ENCODE measurements at regions not wholly inside any gene's neighbourhood (a gene's known extent, or its start where the extent isn't known, plus 50 kb on each side); places are given as distances from the start of the nearest gene placed in this dataset.
"Not testable (repeated sequence)": the region's sequence is repeated elsewhere in the genome, so short reads cannot be mapped to it uniquely, and the experiment has no call there.

DNA sequence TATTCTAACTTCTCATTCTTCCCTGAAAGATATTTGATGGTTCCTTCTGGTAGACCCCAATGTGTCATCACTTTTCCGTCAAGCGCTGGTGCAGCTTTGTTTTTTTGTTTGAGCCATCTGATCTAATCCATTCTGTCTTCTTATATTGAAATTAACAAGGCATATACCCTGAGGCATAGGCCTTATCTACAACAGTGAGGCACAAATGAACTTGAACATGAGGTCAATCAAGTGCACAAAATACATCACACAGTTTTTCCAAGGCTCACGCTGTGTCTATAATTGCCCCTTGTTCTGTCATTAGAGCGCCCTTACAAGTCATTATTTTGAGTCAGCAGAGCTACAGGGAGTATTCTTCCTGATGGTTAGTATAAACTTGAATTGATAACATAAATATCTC is 406.6 kb downstream of the MAT2B start:
- H3K9ac ChIP-seq (ENCODE audit: low read length in 5 of 5): no peak overlapping the region
- H3K36me3 ChIP-seq (ENCODE audit: control insufficient read depth in 5 of 5, insufficient read depth in 5 of 5, low read length in 5 of 5): no peaks in the 10 kb centered on the region
- H3K9me3 ChIP-seq (ENCODE audit: control insufficient read depth in 5 of 5, low read length in 5 of 5): no peaks in the 10 kb centered on the region
- no peaks in the 10 kb centered on the region for H3K27me3 ChIP-seq (ENCODE audit: control insufficient read depth in 5 of 5, insufficient read depth in 4 of 5, low read length in 5 of 5)
- no peak overlapping the region for H3K27ac ChIP-seq (ENCODE audit: low read depth, low read length)
- peaks cover 0 to 9% (median 0%) of the 10 kb centered on the region in 5 donors for H3K4me1 ChIP-seq (ENCODE audit: control insufficient read depth in 5 of 5, insufficient read depth in 5 of 5, low read length in 5 of 5)
- H3K4me3 ChIP-seq (ENCODE audit: low read depth in 1 of 5, low read length in 5 of 5): no peak overlapping the region

DNA sequence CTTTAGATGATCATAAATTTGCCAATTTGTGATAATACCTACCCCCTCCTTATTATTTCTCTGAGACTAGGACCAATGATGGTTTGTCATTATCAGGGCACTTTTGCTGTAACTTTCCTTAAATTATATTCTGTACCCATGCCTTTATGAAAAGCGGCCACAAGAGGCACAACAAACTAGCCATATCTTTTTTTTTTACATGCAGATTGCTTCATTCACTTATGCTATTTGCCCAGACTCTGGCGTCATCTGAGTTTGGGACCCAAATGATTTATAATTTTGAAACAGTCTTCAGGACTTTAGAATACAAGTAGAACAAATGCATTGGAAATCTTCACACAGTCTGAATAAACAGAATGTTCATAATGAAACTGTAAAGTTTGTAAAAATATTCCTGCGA is 408.1 kb downstream of the MAT2B start:
- Histone ChIP-seq H3K4me1 (ENCODE audit: control insufficient read depth in 5 of 5, insufficient read depth in 5 of 5, low read length in 5 of 5) (peaks cover 0 to 9% (median 0%) of the 10 kb centered on the region in 5 donors), H3K27ac (ENCODE audit: low read depth, low read length) (no peak overlapping the region), H3K9me3 (ENCODE audit: control insufficient read depth in 5 of 5, low read length in 5 of 5) (no peaks in the 10 kb centered on the region), H3K4me3 (ENCODE audit: low read depth in 1 of 5, low read length in 5 of 5) (no peak overlapping the region), H3K36me3 (ENCODE audit: control insufficient read depth in 5 of 5, insufficient read depth in 5 of 5, low read length in 5 of 5) (no peaks in the 10 kb centered on the region), H3K9ac (ENCODE audit: low read length in 5 of 5) (no peak overlapping the region), H3K27me3 (ENCODE audit: control insufficient read depth in 5 of 5, insufficient read depth in 4 of 5, low read length in 5 of 5) (no peaks in the 10 kb centered on the region)

DNA sequence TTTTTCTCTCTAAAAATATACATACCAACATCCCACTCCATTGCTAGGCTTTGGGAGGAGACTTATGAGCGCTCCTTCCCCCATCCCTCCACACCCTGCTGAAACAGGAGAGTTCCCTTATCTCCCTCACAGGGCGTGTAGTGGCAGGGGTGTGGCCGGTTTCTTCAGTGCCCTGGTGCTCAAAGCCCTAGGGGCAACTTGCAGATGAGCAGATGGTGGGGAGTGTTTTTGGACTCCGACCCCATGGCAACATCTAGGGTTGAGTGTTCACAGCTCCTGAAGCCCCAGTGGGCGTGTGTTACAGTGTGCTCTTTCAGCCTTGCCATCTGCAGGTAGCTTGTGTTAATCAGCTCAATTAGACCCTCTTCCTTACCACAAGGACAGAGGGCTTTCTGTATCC is 409.5 kb downstream of the MAT2B start:
- peaks cover 0 to 9% (median 0%) of the 10 kb centered on the region in 5 donors for H3K4me1 ChIP-seq (ENCODE audit: control insufficient read depth in 5 of 5, insufficient read depth in 5 of 5, low read length in 5 of 5)
- peaks cover 0 to under 1% (median 0%) of the 10 kb centered on the region in 5 donors for H3K9me3 ChIP-seq (ENCODE audit: control insufficient read depth in 5 of 5, low read length in 5 of 5)
- no peak overlapping the region for H3K4me3 ChIP-seq (ENCODE audit: low read depth in 1 of 5, low read length in 5 of 5)
- H3K9ac ChIP-seq (ENCODE audit: low read length in 5 of 5): no peak overlapping the region
- H3K27me3 ChIP-seq (ENCODE audit: control insufficient read depth in 5 of 5, insufficient read depth in 4 of 5, low read length in 5 of 5): no peaks in the 10 kb centered on the region
- no peaks in the 10 kb centered on the region for H3K36me3 ChIP-seq (ENCODE audit: control insufficient read depth in 5 of 5, insufficient read depth in 5 of 5, low read length in 5 of 5)
- no peak overlapping the region for H3K27ac ChIP-seq (ENCODE audit: low read depth, low read length)

DNA sequence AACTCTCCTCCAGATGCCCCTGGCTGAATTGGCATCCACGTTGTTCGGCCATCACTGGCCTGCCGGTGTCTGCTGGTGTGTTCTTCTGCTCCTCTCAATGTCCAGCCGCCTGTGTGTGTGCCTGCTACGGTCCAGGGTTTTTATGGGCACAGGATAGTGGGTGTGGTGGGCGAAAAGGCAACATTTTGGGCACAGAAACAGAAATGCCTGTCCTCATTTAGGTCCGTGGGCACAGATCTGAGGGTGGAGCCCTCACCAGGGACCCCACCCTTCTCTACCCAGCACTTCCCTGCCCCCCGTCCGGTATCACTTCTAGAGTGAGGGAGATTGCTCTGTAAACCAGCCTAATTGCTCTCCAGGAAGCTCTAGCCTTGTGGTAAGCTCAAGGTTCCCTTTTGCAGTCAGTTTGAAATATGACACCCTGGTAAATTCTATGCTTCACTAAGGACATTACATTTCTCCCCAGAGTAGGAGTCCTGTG is 410.1 kb downstream of the MAT2B start:
- Histone ChIP-seq H3K4me1 (ENCODE audit: control insufficient read depth in 5 of 5, insufficient read depth in 5 of 5, low read length in 5 of 5) (peaks cover 0 to 9% (median 0%) of the 10 kb centered on the region in 5 donors), H3K27me3 (ENCODE audit: control insufficient read depth in 5 of 5, insufficient read depth in 4 of 5, low read length in 5 of 5) (no peaks in the 10 kb centered on the region), H3K27ac (ENCODE audit: low read depth, low read length) (no peak overlapping the region), H3K9me3 (ENCODE audit: control insufficient read depth in 5 of 5, low read length in 5 of 5) (peaks cover 0 to 6% (median 0%) of the 10 kb centered on the region in 5 donors), H3K36me3 (ENCODE audit: control insufficient read depth in 5 of 5, insufficient read depth in 5 of 5, low read length in 5 of 5) (no peaks in the 10 kb centered on the region), H3K4me3 (ENCODE audit: low read depth in 1 of 5, low read length in 5 of 5) (no peak overlapping the region), H3K9ac (ENCODE audit: low read length in 5 of 5) (no peak overlapping the region)

DNA sequence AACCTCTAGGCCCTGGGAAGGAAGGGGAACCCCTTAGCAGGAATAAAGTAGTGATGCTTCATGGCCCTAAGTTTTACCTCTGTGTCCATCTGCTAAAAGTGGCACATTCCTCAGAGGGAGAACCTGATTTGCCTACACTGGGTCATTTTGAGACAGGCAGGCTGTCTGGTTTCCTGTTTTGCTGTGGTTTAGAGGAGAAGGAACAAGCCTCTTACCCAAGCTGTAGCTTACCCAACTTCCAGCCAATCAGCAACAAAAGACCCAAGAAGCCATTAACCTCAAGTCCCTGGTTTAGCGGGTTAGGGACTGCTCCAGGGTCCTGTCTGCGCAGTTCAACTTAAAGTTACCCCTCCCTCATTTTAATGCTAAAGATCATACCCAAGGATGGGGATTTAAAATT is 411.0 kb downstream of the MAT2B start:
- no peak overlapping the region for H3K27ac ChIP-seq (ENCODE audit: low read depth, low read length)
- H3K9ac ChIP-seq (ENCODE audit: low read length in 5 of 5): no peak overlapping the region

DNA sequence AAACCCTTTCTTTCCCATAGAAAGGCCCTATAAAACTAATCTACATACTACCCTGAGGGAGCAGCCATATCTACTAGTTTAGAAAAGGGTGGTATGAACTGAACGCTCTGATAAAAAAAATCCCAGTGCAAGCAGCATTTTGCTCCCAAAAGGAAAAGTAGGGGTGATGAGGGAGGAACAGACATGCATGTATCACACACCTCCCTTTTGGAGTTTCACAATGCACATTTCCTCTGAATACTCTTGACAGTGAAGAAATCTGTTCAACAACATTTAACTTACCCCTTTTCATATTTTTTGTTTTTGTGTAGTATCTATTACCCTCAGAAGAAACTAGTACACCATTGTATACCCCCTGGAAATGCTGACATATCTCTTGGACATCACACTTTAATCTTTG is 411.4 kb downstream of the MAT2B start:
- no peaks in the 10 kb centered on the region for H3K27me3 ChIP-seq (ENCODE audit: control insufficient read depth in 5 of 5, insufficient read depth in 4 of 5, low read length in 5 of 5)
- H3K4me3 ChIP-seq (ENCODE audit: low read depth in 1 of 5, low read length in 5 of 5): no peak overlapping the region
- H3K9me3 ChIP-seq (ENCODE audit: control insufficient read depth in 5 of 5, low read length in 5 of 5): peaks cover 0 to 10% (median 0%) of the 10 kb centered on the region in 5 donors
- H3K36me3 ChIP-seq (ENCODE audit: control insufficient read depth in 5 of 5, insufficient read depth in 5 of 5, low read length in 5 of 5): no peaks in the 10 kb centered on the region
- no peak overlapping the region for H3K27ac ChIP-seq (ENCODE audit: low read depth, low read length)
- peaks cover 0 to 3% (median 0%) of the 10 kb centered on the region in 5 donors for H3K4me1 ChIP-seq (ENCODE audit: control insufficient read depth in 5 of 5, insufficient read depth in 5 of 5, low read length in 5 of 5)
- H3K9ac ChIP-seq (ENCODE audit: low read length in 5 of 5): no peak overlapping the region

More for the DNA sequence above, 411.0 kb downstream of the MAT2B start:
- H3K4me1 ChIP-seq (ENCODE audit: control insufficient read depth in 5 of 5, insufficient read depth in 5 of 5, low read length in 5 of 5): peaks cover 0 to 3% (median 0%) of the 10 kb centered on the region in 5 donors
- H3K36me3 ChIP-seq (ENCODE audit: control insufficient read depth in 5 of 5, insufficient read depth in 5 of 5, low read length in 5 of 5): no peaks in the 10 kb centered on the region
- peaks cover 0 to 9% (median 0%) of the 10 kb centered on the region in 5 donors for H3K9me3 ChIP-seq (ENCODE audit: control insufficient read depth in 5 of 5, low read length in 5 of 5)
- no peak overlapping the region for H3K4me3 ChIP-seq (ENCODE audit: low read depth in 1 of 5, low read length in 5 of 5)
- H3K27me3 ChIP-seq (ENCODE audit: control insufficient read depth in 5 of 5, insufficient read depth in 4 of 5, low read length in 5 of 5): no peaks in the 10 kb centered on the region

DNA sequence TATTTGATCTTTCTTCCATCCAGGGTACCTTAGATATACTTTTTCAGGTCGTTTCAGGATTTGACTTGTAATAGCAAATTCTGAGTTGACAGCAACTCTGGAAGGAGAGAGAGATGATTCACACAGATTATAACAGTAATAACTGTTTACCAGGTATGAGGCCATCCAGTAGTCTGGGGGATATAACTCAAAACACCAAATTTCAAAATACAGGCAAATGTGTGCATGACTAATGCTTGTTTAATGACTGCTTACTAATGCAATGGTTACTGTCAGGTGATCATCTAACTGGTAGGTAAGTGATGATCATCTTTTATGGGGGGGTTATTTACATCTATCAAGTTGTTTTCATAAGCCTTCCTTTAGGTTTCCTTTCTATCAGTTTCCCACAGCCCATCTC is 412.3 kb downstream of the MAT2B start:
- H3K27me3 ChIP-seq (ENCODE audit: control insufficient read depth in 5 of 5, insufficient read depth in 4 of 5, low read length in 5 of 5): no peaks in the 10 kb centered on the region
- H3K36me3 ChIP-seq (ENCODE audit: control insufficient read depth in 5 of 5, insufficient read depth in 5 of 5, low read length in 5 of 5): no peaks in the 10 kb centered on the region
- no peak overlapping the region for H3K4me3 ChIP-seq (ENCODE audit: low read depth in 1 of 5, low read length in 5 of 5)
- peaks cover 0 to 10% (median 0%) of the 10 kb centered on the region in 5 donors for H3K9me3 ChIP-seq (ENCODE audit: control insufficient read depth in 5 of 5, low read length in 5 of 5)
- peaks cover 0 to 3% (median 0%) of the 10 kb centered on the region in 5 donors for H3K4me1 ChIP-seq (ENCODE audit: control insufficient read depth in 5 of 5, insufficient read depth in 5 of 5, low read length in 5 of 5)
- no peak overlapping the region for H3K27ac ChIP-seq (ENCODE audit: low read depth, low read length)
- H3K9ac ChIP-seq (ENCODE audit: low read length in 5 of 5): no peak overlapping the region

DNA sequence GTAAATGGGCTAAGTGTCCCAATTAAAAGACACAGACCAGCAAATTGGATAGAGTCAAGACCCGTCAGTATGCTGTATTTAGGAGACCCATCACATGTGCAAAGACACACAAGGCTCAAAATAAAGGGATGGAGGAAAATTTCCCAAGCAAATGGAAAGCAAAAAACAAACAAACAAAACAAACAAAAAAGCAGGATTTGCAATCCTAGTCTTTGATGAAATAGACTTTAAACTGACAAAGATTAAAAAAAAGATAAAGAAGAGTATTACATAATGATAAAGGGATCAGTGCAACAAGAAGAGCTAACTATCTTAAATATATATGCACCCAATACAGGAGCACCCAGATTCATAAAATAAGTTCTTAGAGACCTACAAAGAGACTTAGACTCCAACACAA is 429.6 kb downstream of the MAT2B start:
- not testable (repeated sequence) for H3K9me3 ChIP-seq (ENCODE audit: control insufficient read depth in 5 of 5, low read length in 5 of 5); H3K27me3 ChIP-seq (ENCODE audit: control insufficient read depth in 5 of 5, insufficient read depth in 4 of 5, low read length in 5 of 5); H3K27ac ChIP-seq (ENCODE audit: low read depth, low read length); H3K4me1 ChIP-seq (ENCODE audit: control insufficient read depth in 5 of 5, insufficient read depth in 5 of 5, low read length in 5 of 5); H3K4me3 ChIP-seq (ENCODE audit: low read depth in 1 of 5, low read length in 5 of 5); H3K36me3 ChIP-seq (ENCODE audit: control insufficient read depth in 5 of 5, insufficient read depth in 5 of 5, low read length in 5 of 5); H3K9ac ChIP-seq (ENCODE audit: low read length in 5 of 5)

DNA sequence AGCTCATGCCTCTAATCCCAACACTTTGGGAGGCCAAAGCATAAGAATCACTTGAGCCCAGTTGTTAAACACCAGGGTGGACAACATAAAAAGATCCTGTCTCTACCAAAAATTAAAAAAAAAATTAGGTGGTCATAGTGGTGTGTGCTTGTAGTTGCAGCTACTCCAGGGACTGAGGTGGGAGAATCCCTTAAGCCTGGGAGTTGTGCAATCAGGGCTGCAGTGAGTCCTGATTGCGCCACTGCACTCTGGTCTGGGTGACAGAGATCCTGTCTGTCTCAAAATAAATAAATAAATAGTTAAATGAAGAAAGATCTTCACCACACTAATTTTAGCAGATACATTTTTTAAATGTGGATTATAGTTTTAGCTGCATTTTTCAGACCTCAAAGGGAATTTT is 433.2 kb downstream of the MAT2B start:
- Histone ChIP-seq H3K9me3 (ENCODE audit: control insufficient read depth in 5 of 5, low read length in 5 of 5) (no peaks in the 10 kb centered on the region), H3K9ac (ENCODE audit: low read length in 5 of 5) (no peak overlapping the region), H3K27me3 (ENCODE audit: control insufficient read depth in 5 of 5, insufficient read depth in 4 of 5, low read length in 5 of 5) (no peaks in the 10 kb centered on the region), H3K4me1 (ENCODE audit: control insufficient read depth in 5 of 5, insufficient read depth in 5 of 5, low read length in 5 of 5) (peaks cover 0 to 3% (median 0%) of the 10 kb centered on the region in 5 donors), H3K27ac (ENCODE audit: low read depth, low read length) (no peak overlapping the region), H3K4me3 (ENCODE audit: low read depth in 1 of 5, low read length in 5 of 5) (no peak overlapping the region), H3K36me3 (ENCODE audit: control insufficient read depth in 5 of 5, insufficient read depth in 5 of 5, low read length in 5 of 5) (no peaks in the 10 kb centered on the region)

DNA sequence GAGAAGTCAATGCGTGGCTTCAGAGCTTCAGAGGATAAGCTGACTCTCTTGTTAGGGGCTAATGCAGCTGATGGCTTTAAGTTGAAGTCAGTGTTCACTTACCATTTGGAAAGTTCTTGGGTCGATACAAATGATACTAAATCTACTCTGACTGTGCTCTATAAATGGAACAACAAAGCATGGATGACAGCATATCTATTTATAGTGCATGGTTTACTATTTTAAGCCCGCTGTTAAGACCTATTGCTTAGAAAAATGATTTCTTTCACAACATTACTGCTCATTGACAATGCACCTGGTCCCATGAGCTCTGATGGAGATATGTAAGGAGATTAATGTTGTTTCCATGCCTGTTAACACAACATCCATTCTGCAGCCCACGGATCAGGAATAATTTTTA is 435.7 kb downstream of the MAT2B start:
- Histone ChIP-seq H3K9ac (ENCODE audit: low read length in 5 of 5) (no peak overlapping the region), H3K4me1 (ENCODE audit: control insufficient read depth in 5 of 5, insufficient read depth in 5 of 5, low read length in 5 of 5) (peaks cover 0 to 3% (median 0%) of the 10 kb centered on the region in 5 donors), H3K36me3 (ENCODE audit: control insufficient read depth in 5 of 5, insufficient read depth in 5 of 5, low read length in 5 of 5) (no peaks in the 10 kb centered on the region), H3K9me3 (ENCODE audit: control insufficient read depth in 5 of 5, low read length in 5 of 5) (no peaks in the 10 kb centered on the region), H3K4me3 (ENCODE audit: low read depth in 1 of 5, low read length in 5 of 5) (no peak overlapping the region), H3K27me3 (ENCODE audit: control insufficient read depth in 5 of 5, insufficient read depth in 4 of 5, low read length in 5 of 5) (no peaks in the 10 kb centered on the region), H3K27ac (ENCODE audit: low read depth, low read length) (no peak overlapping the region)

DNA sequence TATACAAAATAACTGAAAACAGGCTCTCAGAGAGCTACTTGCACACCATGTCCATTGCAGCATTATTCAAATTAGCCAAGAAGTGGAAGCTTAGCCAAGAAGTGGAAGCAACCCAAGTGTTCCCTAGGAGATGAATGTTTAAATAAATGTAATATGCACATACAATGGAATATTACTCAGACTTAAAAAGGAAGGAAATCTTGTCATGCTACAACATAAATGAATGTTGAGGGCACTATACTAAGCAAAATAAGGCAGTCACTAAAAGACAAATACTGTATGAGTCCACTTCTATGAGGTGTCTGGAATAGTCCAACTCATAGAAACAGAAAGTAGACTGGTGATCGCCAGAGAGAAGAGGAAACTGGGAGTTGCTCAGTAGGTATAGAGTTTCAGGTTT is 438.1 kb downstream of the MAT2B start:
- H3K27ac ChIP-seq (ENCODE audit: low read depth, low read length): no peak overlapping the region
- no peaks in the 10 kb centered on the region for H3K9me3 ChIP-seq (ENCODE audit: control insufficient read depth in 5 of 5, low read length in 5 of 5)
- H3K4me1 ChIP-seq (ENCODE audit: control insufficient read depth in 5 of 5, insufficient read depth in 5 of 5, low read length in 5 of 5): peaks cover 0 to 3% (median 0%) of the 10 kb centered on the region in 5 donors
- no peaks in the 10 kb centered on the region for H3K27me3 ChIP-seq (ENCODE audit: control insufficient read depth in 5 of 5, insufficient read depth in 4 of 5, low read length in 5 of 5)
- H3K9ac ChIP-seq (ENCODE audit: low read length in 5 of 5): no peak overlapping the region
- H3K36me3 ChIP-seq (ENCODE audit: control insufficient read depth in 5 of 5, insufficient read depth in 5 of 5, low read length in 5 of 5): no peaks in the 10 kb centered on the region
- H3K4me3 ChIP-seq (ENCODE audit: low read depth in 1 of 5, low read length in 5 of 5): no peak overlapping the region

Measured in subcutaneous abdominal adipose tissue (tissue), 5 donors.